HG02763 (cell line): ENCODE measurements at regions not wholly inside any gene's neighbourhood (a gene's known extent, or its start where the extent isn't known, plus 50 kb on each side); places are given as distances from the start of the nearest gene placed in this dataset.
A peak's percentile ranks its signal among the peaks of the same experiment; 100 is the strongest.

Experiments
- ATAC-seq: cut with Tn5 transposase; IDR thresholded peaks from one replicate; pipeline ENCODE4 v1.9.1; 2021; ENCODE audit warnings: mild to moderate bottlenecking, moderate library complexity; ENCODE audit not compliant: unreplicated experiment

GRCh38 chr3:124563376-124563775, 166.9 kb upstream of the UMPS start:
- ATAC-seq: no peak

GRCh38 chr3:124565013-124565412, 165.2 kb upstream of the UMPS start:
- no peak for ATAC-seq

GRCh38 chr3:124565551-124565950, 164.7 kb upstream of the UMPS start:
- no peak for ATAC-seq

GRCh38 chr3:124566701-124567100, 163.6 kb upstream of the UMPS start:
- no peak for ATAC-seq

- no peak for ATAC-seq
Measured at GRCh38 chr3:124567179-124567578, 163.1 kb upstream of the UMPS start.

- ATAC-seq: no peak
Measured at GRCh38 chr3:124569761-124570160, 160.5 kb upstream of the UMPS start.

GRCh38 chr3:124570232-124570631, 160.0 kb upstream of the UMPS start:
- ATAC-seq: no peak

- no peak for ATAC-seq
Measured at GRCh38 chr3:124572851-124573405, 157.3 kb upstream of the UMPS start.

- no peak for ATAC-seq
Measured at GRCh38 chr3:124574012-124574411, 156.2 kb upstream of the UMPS start.

- ATAC-seq: no peak
Measured at GRCh38 chr3:124576565-124577493, 153.4 kb upstream of the UMPS start.

GRCh38 chr3:124577494-124578167, 152.6 kb upstream of the UMPS start:
- ATAC-seq: peak; percentile 59

- ATAC-seq: no peak
Measured at GRCh38 chr3:124579641-124580040, 150.6 kb upstream of the UMPS start.

- ATAC-seq: no peak
Measured at GRCh38 chr3:124582196-124582595, 148.1 kb upstream of the UMPS start.

- no peak for ATAC-seq
Measured at GRCh38 chr3:124582621-124583395, 147.4 kb upstream of the UMPS start.

GRCh38 chr3:124584245-124584551, 146.1 kb upstream of the UMPS start:
- no peak for ATAC-seq

GRCh38 chr3:124584552-124585391, 145.5 kb upstream of the UMPS start:
- ATAC-seq: no peak

GRCh38 chr3:124586126-124587052, 143.9 kb upstream of the UMPS start:
- ATAC-seq: no peak

- no peak for ATAC-seq
Measured at GRCh38 chr3:124587053-124587408, 143.2 kb upstream of the UMPS start.

GRCh38 chr3:124588036-124588435, 142.2 kb upstream of the UMPS start:
- ATAC-seq: no peak
